Hepatocyte (in vitro differentiated cells): ENCODE measurements at regions not wholly inside any gene's neighbourhood (a gene's known extent, or its start where the extent isn't known, plus 50 kb on each side); places are given as distances from the start of the nearest gene placed in this dataset.

Experiments used
- DNase-seq: peaks from one replicate; pipeline ENCODE4 v3.0.0-alpha.2; 2016; ENCODE audit warnings: low spot score
- H2AFZ ChIP-seq: fragments of 200-600 bp; sonication (generic); 2 replicates; pipeline ENCODE4 v1.6.0; 2016; ENCODE audit warnings: antibody characterized with exemption, mild to moderate bottlenecking
- H3K27ac ChIP-seq: fragments of 200-600 bp; sonication (generic); 2 replicates; pipeline ENCODE4 v1.5.1; 2016; ENCODE audit warnings: mild to moderate bottlenecking
- H3K27me3 ChIP-seq: fragments of 200-600 bp; sonication (generic); 2 replicates; pipeline ENCODE4 v1.6.1; 2016
- H3K36me3 ChIP-seq: fragments of 200-600 bp; sonication (generic); replicated peaks from 2 replicates; pipeline ENCODE4 v1.5.1; 2016; ENCODE audit warnings: low read depth; ENCODE audit not compliant: insufficient read depth
- H3K4me1 ChIP-seq: fragments of 200-600 bp; sonication (generic); 2 replicates; pipeline ENCODE4 v1.5.1; 2016; ENCODE audit warnings: mild to moderate bottlenecking, moderate library complexity; ENCODE audit not compliant: insufficient read depth
- H3K4me2 ChIP-seq: fragments of 200-600 bp; sonication (generic); 2 replicates; pipeline ENCODE4 v1.6.0; 2016
- H3K4me3 ChIP-seq: fragments of 200-600 bp; sonication (generic); 2 replicates; pipeline ENCODE4 v1.5.1; 2016; ENCODE audit warnings: mild to moderate bottlenecking
- H3K79me2 ChIP-seq: fragments of 200-600 bp; sonication (generic); 2 replicates; pipeline ENCODE4 v1.6.0; 2017; ENCODE audit warnings: mild to moderate bottlenecking
- H3K9me2 ChIP-seq: fragments of 200-600 bp; sonication (generic); replicated peaks from 2 replicates; pipeline ENCODE4 v1.6.0; 2017; ENCODE audit warnings: mild to moderate bottlenecking; ENCODE audit not compliant: insufficient read depth
- H3K9me3 ChIP-seq: fragments of 200-600 bp; sonication (generic); 2 replicates; pipeline ENCODE4 v1.5.1; 2016; ENCODE audit warnings: low read depth, mild to moderate bottlenecking
- H4K20me1 ChIP-seq: fragments of 200-600 bp; sonication (generic); 2 replicates; pipeline ENCODE4 v1.6.0; 2016; ENCODE audit warnings: mild to moderate bottlenecking; ENCODE audit not compliant: insufficient read depth, poor library complexity, severe bottlenecking
- EZH2 ChIP-seq: fragments of 200-600 bp; sonication (generic); IDR thresholded peaks from 2 replicates; pipeline ENCODE4 v1.6.1; 2016; ENCODE audit warnings: antibody characterized with exemption, mild to moderate bottlenecking, borderline replicate concordance
- EZH2phosphoT487 ChIP-seq: fragments of 200-600 bp; sonication (generic); IDR thresholded peaks from one replicate; pipeline ENCODE4 v1.6.1; 2018; ENCODE audit warnings: antibody characterized with exemption, mild to moderate bottlenecking, low read depth, moderate library complexity; ENCODE audit not compliant: unreplicated experiment, severe bottlenecking
- WGBS: methylation state at CpG from one replicate; pipeline ENCODE4 v1.1.6; 2016; ENCODE audit warnings: low lambda C conversion rate; ENCODE audit errors: missing lambda C conversion rate; 5-methylcytosine and 5-hydroxymethylcytosine counted together
- TF ChIP-seq, protein P1 (sequence below): fragments of 200-600 bp; sonication (generic); IDR thresholded peaks from 2 replicates; pipeline ENCODE4 v1.5.1; 2016; ENCODE audit warnings: antibody characterized with exemption, mild to moderate bottlenecking; ENCODE audit not compliant: poor library complexity

- DNase-seq: no peak
- 80% methylated on average over 2 of the region's 2 CpGs for WGBS
- no peak overlapping the region for H2AFZ ChIP-seq
- TF ChIP-seq, protein P1, sequence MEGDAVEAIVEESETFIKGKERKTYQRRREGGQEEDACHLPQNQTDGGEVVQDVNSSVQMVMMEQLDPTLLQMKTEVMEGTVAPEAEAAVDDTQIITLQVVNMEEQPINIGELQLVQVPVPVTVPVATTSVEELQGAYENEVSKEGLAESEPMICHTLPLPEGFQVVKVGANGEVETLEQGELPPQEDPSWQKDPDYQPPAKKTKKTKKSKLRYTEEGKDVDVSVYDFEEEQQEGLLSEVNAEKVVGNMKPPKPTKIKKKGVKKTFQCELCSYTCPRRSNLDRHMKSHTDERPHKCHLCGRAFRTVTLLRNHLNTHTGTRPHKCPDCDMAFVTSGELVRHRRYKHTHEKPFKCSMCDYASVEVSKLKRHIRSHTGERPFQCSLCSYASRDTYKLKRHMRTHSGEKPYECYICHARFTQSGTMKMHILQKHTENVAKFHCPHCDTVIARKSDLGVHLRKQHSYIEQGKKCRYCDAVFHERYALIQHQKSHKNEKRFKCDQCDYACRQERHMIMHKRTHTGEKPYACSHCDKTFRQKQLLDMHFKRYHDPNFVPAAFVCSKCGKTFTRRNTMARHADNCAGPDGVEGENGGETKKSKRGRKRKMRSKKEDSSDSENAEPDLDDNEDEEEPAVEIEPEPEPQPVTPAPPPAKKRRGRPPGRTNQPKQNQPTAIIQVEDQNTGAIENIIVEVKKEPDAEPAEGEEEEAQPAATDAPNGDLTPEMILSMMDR: no peak
- TF ChIP-seq EZH2phosphoT487 (no peak), EZH2 (no peak)
- no peaks in the 10 kb centered on the region for H3K9me3 ChIP-seq
- no peaks in the 10 kb centered on the region for H3K79me2 ChIP-seq
- no peaks in the 10 kb centered on the region for H3K4me1 ChIP-seq
- no peak overlapping the region for H3K27ac ChIP-seq
- H3K4me2 ChIP-seq: no peak overlapping the region
- H3K27me3 ChIP-seq: peaks cover 27% of the 10 kb centered on the region
- H3K9me2 ChIP-seq: no peaks in the 10 kb centered on the region
- no peak overlapping the region for H3K4me3 ChIP-seq
- no peaks in the 10 kb centered on the region for H3K36me3 ChIP-seq
- H4K20me1 ChIP-seq: no peaks in the 10 kb centered on the region
These were observed 64.1 kb upstream of the GRAMD1B start for GRCh38 chr11:123365955-123366354.

GRCh38 chr11:123364080-123364479 is 66.0 kb upstream of the GRAMD1B start:
- H4K20me1 ChIP-seq: no peaks in the 10 kb centered on the region
- H3K36me3 ChIP-seq: no peaks in the 10 kb centered on the region
- no peaks in the 10 kb centered on the region for H3K79me2 ChIP-seq
- TF ChIP-seq, protein P1: no peak
- TF ChIP-seq EZH2phosphoT487: no peak
- no peak for TF ChIP-seq EZH2
- no peak for DNase-seq
- no peaks in the 10 kb centered on the region for H3K4me1 ChIP-seq
- H3K4me3 ChIP-seq: no peak overlapping the region
- H3K4me2 ChIP-seq: peak overlapping the region; percentile 29
- no peak overlapping the region for H3K27ac ChIP-seq
- H3K9me2 ChIP-seq: no peaks in the 10 kb centered on the region
- no peak overlapping the region for H2AFZ ChIP-seq
- WGBS: 49% methylated on average over 9 of the region's 9 CpGs
- no peaks in the 10 kb centered on the region for H3K9me3 ChIP-seq
- peaks cover 42% of the 10 kb centered on the region for H3K27me3 ChIP-seq

GRCh38 chr11:123363556-123363955 is 66.5 kb upstream of the GRAMD1B start:
- H3K27ac ChIP-seq: no peak overlapping the region
- no peaks in the 10 kb centered on the region for H3K79me2 ChIP-seq
- no peak for DNase-seq
- no peaks in the 10 kb centered on the region for H3K4me1 ChIP-seq
- H3K36me3 ChIP-seq: no peaks in the 10 kb centered on the region
- TF ChIP-seq, protein P1: no peak
- TF ChIP-seq EZH2phosphoT487 (no peak), EZH2 (no peak)
- no peak overlapping the region for H2AFZ ChIP-seq
- peaks cover 47% of the 10 kb centered on the region for H3K27me3 ChIP-seq
- no peaks in the 10 kb centered on the region for H3K9me2 ChIP-seq
- WGBS: 69% methylated on average over 4 of the region's 4 CpGs
- no peak overlapping the region for H3K4me3 ChIP-seq
- H3K4me2 ChIP-seq: peak overlapping the region; percentile 29
- H4K20me1 ChIP-seq: no peaks in the 10 kb centered on the region
- no peaks in the 10 kb centered on the region for H3K9me3 ChIP-seq

DNA sequence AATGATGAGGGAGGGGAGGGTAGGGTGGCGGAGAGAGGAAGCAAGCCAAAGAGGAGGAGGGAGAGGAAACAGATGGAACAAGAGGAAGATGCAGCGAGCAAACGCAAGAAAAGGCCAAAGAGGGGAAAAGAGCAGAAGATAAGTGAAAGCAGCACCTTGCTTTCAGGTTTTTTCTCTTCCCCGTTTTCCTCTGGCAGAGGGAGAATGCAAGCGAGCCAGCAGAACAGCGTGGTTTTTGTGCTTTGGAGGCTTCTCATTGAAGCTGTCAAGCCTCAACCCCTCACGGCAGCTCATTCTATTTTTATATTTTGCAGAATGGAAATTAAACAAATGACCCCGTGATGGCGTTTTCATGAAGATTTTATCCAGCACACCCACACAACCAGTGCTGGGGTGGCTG is 67.1 kb upstream of the GRAMD1B start:
- no peak overlapping the region for H2AFZ ChIP-seq
- H4K20me1 ChIP-seq: no peaks in the 10 kb centered on the region
- no peaks in the 10 kb centered on the region for H3K9me2 ChIP-seq
- no peak overlapping the region for H3K4me3 ChIP-seq
- no peak for DNase-seq
- no peak overlapping the region for H3K4me2 ChIP-seq
- WGBS: 63% methylated on average over 8 of the region's 9 CpGs
- TF ChIP-seq EZH2phosphoT487 (no peak), EZH2 (no peak)
- TF ChIP-seq, protein P1: no peak
- H3K4me1 ChIP-seq: no peaks in the 10 kb centered on the region
- no peaks in the 10 kb centered on the region for H3K9me3 ChIP-seq
- no peaks in the 10 kb centered on the region for H3K36me3 ChIP-seq
- H3K79me2 ChIP-seq: no peaks in the 10 kb centered on the region
- peaks cover 52% of the 10 kb centered on the region for H3K27me3 ChIP-seq
- H3K27ac ChIP-seq: no peak overlapping the region
